ENCODE measurements at regions not wholly inside any gene's neighbourhood (a gene's known extent, or its start where the extent isn't known, plus 50 kb on each side); places are given as distances from the start of the nearest gene placed in this dataset.
"Not testable (repeated sequence)": the region's sequence is repeated elsewhere in the genome, so short reads cannot be mapped to it uniquely, and the experiment has no call there.

DNA sequence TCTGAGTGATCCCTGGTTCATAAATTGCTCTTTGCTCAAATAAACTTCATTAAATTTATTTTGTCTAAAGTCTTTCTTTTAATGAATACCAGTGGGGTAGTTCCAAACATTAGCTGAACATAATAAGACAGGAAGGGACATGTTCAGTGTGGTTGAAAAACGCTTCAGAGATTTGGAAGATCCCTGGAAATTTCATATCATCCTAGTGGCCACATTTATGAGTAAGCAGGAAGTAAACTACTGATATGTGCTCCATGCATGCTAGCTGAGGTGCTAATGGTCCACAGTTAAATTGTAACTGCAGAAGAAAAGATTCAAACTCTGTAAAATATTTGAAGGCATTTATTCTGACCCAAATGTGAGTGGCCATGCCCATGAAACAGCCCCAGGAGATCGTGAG lies 1328.7 kb downstream of the ADGRL3 start:
- Mint-ChIP-seq H3K9me3 (peaks cover 9% of the 10 kb centered on the region), H3K36me3 (ENCODE audit: low read depth) (no peaks in the 10 kb centered on the region), H3K27me3 (no peaks in the 10 kb centered on the region), H3K27ac (no peak overlapping the region), H3K4me3 (no peak overlapping the region), H3K4me1 (no peaks in the 10 kb centered on the region)
- ChIA-PET POLR2A (no interaction called here), CTCF (no interaction called here)
- no peak for DNase-seq

GRCh38 chr4:62526671-62527070 lies 1326.5 kb downstream of the ADGRL3 start:
- no peak overlapping the region for H3K4me3 Mint-ChIP-seq
- no peak for DNase-seq
- no peaks in the 10 kb centered on the region for H3K4me1 Mint-ChIP-seq
- H3K36me3 Mint-ChIP-seq (ENCODE audit: low read depth), result no peaks in the 10 kb centered on the region
- H3K27ac Mint-ChIP-seq, result no peak overlapping the region
- POLR2A ChIA-PET, result no interaction called here
- peaks cover 10% of the 10 kb centered on the region for H3K9me3 Mint-ChIP-seq
- H3K27me3 Mint-ChIP-seq, result no peaks in the 10 kb centered on the region
- CTCF ChIA-PET, result no interaction called here

DNA sequence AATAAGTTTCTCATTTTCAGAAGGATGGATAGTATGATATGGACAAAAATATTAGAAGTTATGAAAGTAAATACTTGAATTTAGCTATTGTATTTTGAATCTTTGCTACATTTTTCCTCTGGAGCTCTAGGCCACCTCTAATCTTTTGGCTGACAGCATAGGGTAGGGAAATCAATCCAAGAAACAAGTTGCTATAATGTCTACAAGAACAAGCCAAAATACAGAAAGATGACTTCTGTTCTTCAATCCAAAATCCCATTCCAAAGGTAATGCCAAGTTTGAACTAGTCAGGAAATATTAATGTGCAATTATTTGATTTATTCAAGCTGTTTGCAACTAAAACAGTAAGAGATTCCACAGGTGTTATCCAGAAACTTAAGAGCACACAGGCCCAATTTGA lies 1323.1 kb downstream of the ADGRL3 start:
- Mint-ChIP-seq H3K27me3 (no peaks in the 10 kb centered on the region), H3K4me3 (no peak overlapping the region), H3K27ac (no peak overlapping the region), H3K9me3 (peaks cover 10% of the 10 kb centered on the region), H3K36me3 (ENCODE audit: low read depth) (no peaks in the 10 kb centered on the region), H3K4me1 (no peaks in the 10 kb centered on the region)
- ChIA-PET CTCF (interaction anchor here (1.0 kb wide), 1 partner anchor 13 kb away, joined by 3 read pairs; no protein-coding TSS in a partner anchor), POLR2A (no interaction called here)
- DNase-seq, result no peak

GRCh38 chr4:62522273-62522672 lies 1322.1 kb downstream of the ADGRL3 start:
- POLR2A ChIA-PET, result no interaction called here
- DNase-seq, result no peak
- Mint-ChIP-seq H3K4me1 (no peaks in the 10 kb centered on the region), H3K9me3 (peaks cover 10% of the 10 kb centered on the region), H3K27me3 (no peaks in the 10 kb centered on the region), H3K36me3 (ENCODE audit: low read depth) (no peaks in the 10 kb centered on the region), H3K4me3 (no peak overlapping the region), H3K27ac (no peak overlapping the region)
- CTCF ChIA-PET, result no interaction called here

DNA sequence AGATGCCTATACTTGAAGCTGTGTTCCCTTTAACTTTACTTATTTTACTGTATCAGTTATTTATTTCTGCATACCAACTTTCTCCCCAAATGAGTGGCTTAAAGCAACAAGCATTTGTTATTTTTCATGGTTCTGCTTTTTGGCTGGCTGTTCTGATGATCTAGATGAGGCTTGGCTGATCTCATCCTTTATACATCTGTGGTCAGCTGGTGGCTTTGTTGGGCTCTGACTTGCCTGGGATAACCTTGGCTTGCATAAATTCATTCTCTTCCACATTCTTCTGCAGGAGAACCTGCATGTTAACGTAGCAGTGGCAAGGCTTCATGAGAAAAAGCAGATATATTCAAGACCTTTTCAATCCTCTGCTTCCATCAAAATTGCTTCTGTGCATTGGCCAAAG lies 1317.6 kb downstream of the ADGRL3 start:
- Mint-ChIP-seq H3K27me3 (no peaks in the 10 kb centered on the region), H3K27ac (no peak overlapping the region), H3K4me1 (no peaks in the 10 kb centered on the region), H3K4me3 (no peak overlapping the region), H3K9me3 (peaks cover 2% of the 10 kb centered on the region), H3K36me3 (ENCODE audit: low read depth) (no peaks in the 10 kb centered on the region)
- ChIA-PET CTCF (no interaction called here), POLR2A (no interaction called here)
- DNase-seq, result no peak

GRCh38 chr4:62513306-62513705 lies 1313.2 kb downstream of the ADGRL3 start:
- Mint-ChIP-seq H3K27me3 (no peaks in the 10 kb centered on the region), H3K36me3 (ENCODE audit: low read depth) (no peaks in the 10 kb centered on the region), H3K9me3 (peaks cover under 1% of the 10 kb centered on the region), H3K27ac (no peak overlapping the region), H3K4me3 (no peak overlapping the region), H3K4me1 (no peaks in the 10 kb centered on the region)
- DNase-seq, result no peak
- CTCF ChIA-PET, result no interaction called here
- POLR2A ChIA-PET, result no interaction called here

DNA sequence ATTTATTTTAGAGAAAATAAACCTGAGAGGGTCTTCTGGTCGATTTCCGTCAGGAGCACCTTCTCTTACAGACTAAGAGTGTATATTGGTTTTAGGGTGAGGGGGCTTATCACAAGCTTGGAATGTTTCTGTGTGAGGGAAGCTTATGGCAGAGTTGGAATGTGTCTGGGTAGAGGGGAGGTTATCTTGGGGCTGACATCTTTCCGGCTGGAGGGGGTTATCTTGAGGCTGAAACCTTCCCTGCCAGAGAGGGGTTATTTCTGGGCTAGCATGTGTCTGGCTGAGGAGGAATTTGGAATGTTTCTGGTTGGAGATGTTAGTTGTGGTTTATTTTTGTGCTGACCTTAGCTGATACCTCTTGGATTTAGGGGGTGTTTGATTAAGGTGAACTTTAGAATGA lies 1312.1 kb downstream of the ADGRL3 start:
- Mint-ChIP-seq H3K36me3 (ENCODE audit: low read depth) (no peaks in the 10 kb centered on the region), H3K4me1 (no peaks in the 10 kb centered on the region), H3K4me3 (no peak overlapping the region), H3K27ac (no peak overlapping the region), H3K9me3 (peaks cover 6% of the 10 kb centered on the region), H3K27me3 (no peaks in the 10 kb centered on the region)
- ChIA-PET POLR2A (no interaction called here), CTCF (no interaction called here)
- no peak for DNase-seq

DNA sequence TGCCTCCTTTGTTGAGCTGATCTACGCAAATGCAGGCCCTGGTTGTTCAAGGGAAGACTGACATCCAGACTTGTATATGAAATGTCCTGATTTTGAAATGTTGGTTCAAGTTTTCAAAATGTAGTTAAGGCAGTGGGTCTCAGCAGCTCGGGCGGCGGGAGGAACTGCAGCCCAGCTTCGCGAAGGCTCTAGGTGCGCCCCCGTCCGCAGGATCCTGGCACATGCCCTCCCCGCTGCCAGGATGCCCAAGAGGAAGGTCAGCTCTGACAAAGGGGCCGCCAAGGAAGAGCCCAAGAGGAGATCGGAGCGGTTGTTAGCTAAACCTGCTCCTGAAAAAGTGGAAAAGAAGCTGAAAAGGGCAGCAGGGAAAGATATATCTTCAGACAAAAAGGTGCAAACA lies 1310.1 kb downstream of the ADGRL3 start:
- Mint-ChIP-seq H3K4me1 (no peaks in the 10 kb centered on the region), H3K27ac (no peak overlapping the region), H3K9me3 (peaks cover 9% of the 10 kb centered on the region), H3K36me3 (ENCODE audit: low read depth) (no peaks in the 10 kb centered on the region), H3K4me3 (no peak overlapping the region), H3K27me3 (no peaks in the 10 kb centered on the region)
- no peak for DNase-seq
- ChIA-PET POLR2A (no interaction called here), CTCF (interaction anchor here (1.4 kb wide), 1 partner anchor 13 kb away, joined by 3 read pairs; no protein-coding TSS in a partner anchor)

DNA sequence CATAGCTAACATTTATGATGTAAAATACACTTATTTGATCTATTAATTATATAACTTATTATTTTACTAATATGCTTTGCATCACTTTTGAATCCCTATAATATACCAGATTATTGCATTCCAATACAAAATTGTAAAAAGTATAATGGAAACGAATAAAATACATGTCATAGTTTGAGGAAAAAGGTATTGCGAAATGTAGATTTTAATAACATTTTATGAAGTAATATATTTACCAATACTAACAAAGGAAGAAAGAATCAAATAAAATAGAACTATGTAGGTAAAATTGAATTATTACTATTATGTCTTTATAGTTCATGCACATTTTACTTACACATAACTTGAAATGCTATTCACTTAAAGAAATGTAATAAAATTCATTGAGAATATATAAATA lies 1300.2 kb downstream of the ADGRL3 start:
- POLR2A ChIA-PET, result no interaction called here

GRCh38 chr4:62495032-62495431 lies 1294.9 kb downstream of the ADGRL3 start:
- ChIA-PET POLR2A (no interaction called here), CTCF (no interaction called here)
- DNase-seq, result no peak
- H3K4me3 Mint-ChIP-seq, result no peak overlapping the region
- no peaks in the 10 kb centered on the region for H3K4me1 Mint-ChIP-seq
- no peaks in the 10 kb centered on the region for H3K36me3 Mint-ChIP-seq (ENCODE audit: low read depth)
- no peaks in the 10 kb centered on the region for H3K27me3 Mint-ChIP-seq
- H3K9me3 Mint-ChIP-seq, result peaks cover 10% of the 10 kb centered on the region
- H3K27ac Mint-ChIP-seq, result no peak overlapping the region

More for the DNA sequence above, 1300.2 kb downstream of the ADGRL3 start:
- Mint-ChIP-seq H3K27ac (no peak overlapping the region), H3K9me3 (peaks cover 8% of the 10 kb centered on the region), H3K27me3 (no peaks in the 10 kb centered on the region), H3K4me3 (no peak overlapping the region), H3K4me1 (no peaks in the 10 kb centered on the region), H3K36me3 (ENCODE audit: low read depth) (no peaks in the 10 kb centered on the region)
- no peak for DNase-seq
- CTCF ChIA-PET, result no interaction called here

- H3K27ac Mint-ChIP-seq; H3K27me3 Mint-ChIP-seq; H3K4me3 Mint-ChIP-seq; CTCF ChIA-PET; DNase-seq; H3K36me3 Mint-ChIP-seq (ENCODE audit: low read depth); H3K4me1 Mint-ChIP-seq; POLR2A ChIA-PET: not testable (repeated sequence)
- peaks cover 12% of the 10 kb centered on the region for H3K9me3 Mint-ChIP-seq
Observed at GRCh38 chr4:62491756-62492155, 1291.6 kb downstream of the ADGRL3 start.

- H3K4me3 Mint-ChIP-seq, result no peak overlapping the region
- no peak overlapping the region for H3K27ac Mint-ChIP-seq
- peaks cover 10% of the 10 kb centered on the region for H3K9me3 Mint-ChIP-seq
- POLR2A ChIA-PET, result no interaction called here
- H3K4me1 Mint-ChIP-seq, result no peaks in the 10 kb centered on the region
- no peaks in the 10 kb centered on the region for H3K27me3 Mint-ChIP-seq
- no peaks in the 10 kb centered on the region for H3K36me3 Mint-ChIP-seq (ENCODE audit: low read depth)
- CTCF ChIA-PET, result no interaction called here
- DNase-seq, result no peak
Observed at GRCh38 chr4:62490635-62491034, 1290.5 kb downstream of the ADGRL3 start.

DNA sequence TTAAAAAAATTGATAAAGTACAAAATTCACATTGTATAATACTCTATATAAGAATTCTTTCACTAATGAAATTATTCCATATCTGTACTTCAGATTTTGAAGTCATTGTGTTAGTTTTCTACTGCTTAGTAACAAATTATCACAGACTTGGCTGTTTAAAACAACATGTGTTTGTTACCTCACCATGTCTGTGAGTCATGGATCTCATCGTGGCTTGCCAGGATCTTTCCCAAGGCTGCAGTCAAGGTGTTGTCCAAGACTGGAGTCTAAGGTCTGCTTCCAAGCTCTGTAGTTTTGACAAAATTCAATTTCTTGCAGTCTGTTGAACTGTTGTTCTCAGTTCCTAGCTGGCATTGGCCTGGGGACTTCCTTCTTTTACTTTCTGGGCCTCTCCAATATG lies 1286.9 kb downstream of the ADGRL3 start:
- H3K4me1 Mint-ChIP-seq, result no peaks in the 10 kb centered on the region
- POLR2A ChIA-PET, result no interaction called here
- H3K9me3 Mint-ChIP-seq, result peaks cover 5% of the 10 kb centered on the region
- DNase-seq, result no peak
- H3K36me3 Mint-ChIP-seq (ENCODE audit: low read depth), result no peaks in the 10 kb centered on the region
- no peaks in the 10 kb centered on the region for H3K27me3 Mint-ChIP-seq
- CTCF ChIA-PET, result no interaction called here
- H3K27ac Mint-ChIP-seq, result no peak overlapping the region
- H3K4me3 Mint-ChIP-seq, result no peak overlapping the region

GRCh38 chr4:62484357-62484756 lies 1284.2 kb downstream of the ADGRL3 start:
- Mint-ChIP-seq H3K9me3 (peaks cover 5% of the 10 kb centered on the region), H3K4me1 (no peaks in the 10 kb centered on the region), H3K27ac (no peak overlapping the region), H3K27me3 (no peaks in the 10 kb centered on the region), H3K36me3 (ENCODE audit: low read depth) (no peaks in the 10 kb centered on the region), H3K4me3 (no peak overlapping the region)
- ChIA-PET POLR2A (no interaction called here), CTCF (no interaction called here)
- no peak for DNase-seq

DNA sequence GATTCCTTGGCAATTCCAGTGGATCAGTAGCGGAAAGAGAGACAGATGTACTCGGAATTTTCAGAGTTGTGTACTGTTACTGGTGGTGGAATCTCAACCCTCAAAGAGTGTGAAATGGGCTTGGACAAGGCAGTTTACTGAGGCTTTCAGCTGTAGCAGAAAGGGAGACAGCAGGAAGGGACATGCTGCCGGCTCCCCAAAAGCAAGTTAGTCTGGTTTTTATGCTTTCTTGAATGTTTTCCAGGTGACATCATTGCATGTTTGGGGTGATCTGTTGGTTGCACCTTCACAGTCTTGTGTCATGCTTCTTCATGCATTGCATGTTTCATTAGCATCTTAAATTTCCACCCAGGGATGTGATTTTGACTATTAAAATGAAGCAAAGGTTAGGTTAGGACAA lies 1282.2 kb downstream of the ADGRL3 start:
- H3K9me3 Mint-ChIP-seq, result peaks cover 3% of the 10 kb centered on the region
- H3K36me3 Mint-ChIP-seq (ENCODE audit: low read depth), result no peaks in the 10 kb centered on the region
- CTCF ChIA-PET, result no interaction called here
- H3K4me3 Mint-ChIP-seq, result no peak overlapping the region
- POLR2A ChIA-PET, result no interaction called here
- no peak for DNase-seq
- no peaks in the 10 kb centered on the region for H3K27me3 Mint-ChIP-seq
- H3K27ac Mint-ChIP-seq, result no peak overlapping the region
- no peaks in the 10 kb centered on the region for H3K4me1 Mint-ChIP-seq

Data from activated CD4-positive, alpha-beta T cell treated with anti-CD3 and anti-CD28 coated beads, Interleukin-2, amount 10 ng/mL, durations not matched to agents 7 days and 5 days (primary cell).